ENCODE measurements at regions not wholly inside any gene's neighbourhood (a gene's known extent, or its start where the extent isn't known, plus 50 kb on each side); places are given as distances from the start of the nearest gene placed in this dataset.
A peak's percentile ranks its signal among the peaks of the same experiment; 100 is the strongest.

- intact Hi-C loops (cut with DNase I), result no loop called here
- TF ChIP-seq CTCF (IDR thresholded peaks at IDR 0.05), result no peak
- no peak for ATAC-seq
Observed at GRCh38 chr3:184440151-184440550, 60.3 kb downstream of the CHRD start.

DNA sequence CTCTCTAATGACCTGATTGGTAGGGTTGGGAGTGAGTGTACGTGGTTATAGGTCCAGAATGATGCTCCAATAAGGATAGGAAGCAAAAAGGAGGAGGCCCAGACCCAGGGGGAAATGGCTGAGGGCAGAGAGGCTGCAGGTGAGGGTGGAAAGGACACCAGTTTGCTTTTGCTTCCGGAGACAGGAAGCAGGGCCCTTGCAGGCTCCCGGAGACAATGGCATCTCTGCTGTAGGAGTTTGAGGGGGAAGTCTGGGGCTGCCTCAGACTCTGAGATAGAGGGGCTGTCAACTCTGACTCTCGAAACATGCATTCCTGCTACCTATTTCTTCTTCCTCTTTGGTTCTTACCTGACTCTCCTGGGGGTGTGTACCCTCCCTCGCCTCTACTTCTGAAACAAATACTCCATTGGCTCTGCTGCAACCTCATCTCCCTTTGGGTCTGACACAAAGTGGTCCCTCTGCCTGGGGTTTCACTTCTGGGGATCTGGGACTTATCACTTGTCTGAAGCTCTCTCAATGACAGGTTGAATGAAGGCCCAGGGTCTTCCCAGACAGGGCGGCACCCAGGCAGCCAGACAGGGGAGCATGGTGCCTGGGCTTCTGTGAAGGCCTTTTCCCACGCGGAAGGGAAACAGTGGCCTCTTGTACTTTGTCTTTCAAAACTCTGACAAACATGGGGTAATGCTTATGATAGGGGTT lies 61.5 kb downstream of the CHRD start:
- no peaks in the 10 kb centered on the region for H3K36me3 ChIP-seq
- ATAC-seq (no peak), DNase-seq (no peak)
- H3K9me3 ChIP-seq, result peaks cover 5% of the 10 kb centered on the region
- no peak for TF ChIP-seq CTCF (IDR thresholded peaks at IDR 0.05)
- H3K4me3 ChIP-seq, result no peak overlapping the region
- H3K27ac ChIP-seq, result no peak overlapping the region
- intact Hi-C loops (cut with DNase I), result no loop called here
- H3K27me3 ChIP-seq (ENCODE audit: low read depth), result no peaks in the 10 kb centered on the region
- no peaks in the 10 kb centered on the region for H3K4me1 ChIP-seq

More at GRCh38 chr3:184440151-184440550, 60.3 kb downstream of the CHRD start:
- DNase-seq, result no peak
- H3K27ac ChIP-seq, result no peak overlapping the region
- H3K27me3 ChIP-seq (ENCODE audit: low read depth), result no peaks in the 10 kb centered on the region
- no peak overlapping the region for H3K4me3 ChIP-seq
- peaks cover 5% of the 10 kb centered on the region for H3K9me3 ChIP-seq
- no peaks in the 10 kb centered on the region for H3K4me1 ChIP-seq
- H3K36me3 ChIP-seq, result no peaks in the 10 kb centered on the region

- peaks cover 3% of the 10 kb centered on the region for H3K9me3 ChIP-seq
- H3K4me3 ChIP-seq, result no peak overlapping the region
- no peaks in the 10 kb centered on the region for H3K36me3 ChIP-seq
- ATAC-seq (no peak), DNase-seq (no peak)
- no peaks in the 10 kb centered on the region for H3K27me3 ChIP-seq (ENCODE audit: low read depth)
- TF ChIP-seq CTCF (IDR thresholded peaks at IDR 0.05), result no peak
- intact Hi-C loops (cut with DNase I), result no loop called here
- H3K4me1 ChIP-seq, result no peaks in the 10 kb centered on the region
- H3K27ac ChIP-seq, result no peak overlapping the region
Observed at GRCh38 chr3:184443364-184443763, 63.5 kb downstream of the CHRD start.

GRCh38 chr3:184443831-184444230 lies 64.0 kb downstream of the CHRD start:
- Histone ChIP-seq H3K36me3 (no peaks in the 10 kb centered on the region), H3K9me3 (no peaks in the 10 kb centered on the region), H3K4me3 (no peak overlapping the region), H3K27me3 (ENCODE audit: low read depth) (no peaks in the 10 kb centered on the region), H3K27ac (no peak overlapping the region), H3K4me1 (no peaks in the 10 kb centered on the region)
- ATAC-seq (no peak), DNase-seq (no peak)
- intact Hi-C loops (cut with DNase I), result no loop called here
- TF ChIP-seq CTCF (IDR thresholded peaks at IDR 0.05), result no peak

GRCh38 chr3:184448321-184449160 lies 68.7 kb downstream of the CHRD start:
- no peaks in the 10 kb centered on the region for H3K27me3 ChIP-seq (ENCODE audit: low read depth)
- H3K4me1 ChIP-seq, result no peaks in the 10 kb centered on the region
- no peaks in the 10 kb centered on the region for H3K9me3 ChIP-seq
- H3K36me3 ChIP-seq, result no peaks in the 10 kb centered on the region
- ATAC-seq, result peak; percentile 91 to 92
- TF ChIP-seq CTCF (IDR thresholded peaks at IDR 0.05), result no peak
- no peak overlapping the region for H3K27ac ChIP-seq
- DNase-seq, result no peak
- H3K4me3 ChIP-seq, result no peak overlapping the region
- intact Hi-C loops (cut with DNase I), result no loop called here

All from lower lobe of right lung (tissue), 2 donors.